Natural killer cell treated with Interleukin-12 subunit alpha and Interleukin-12 subunit beta and Interleukin-15 and Interleukin-18, amount 100 ng/mL, for 72 hours (primary cell): ENCODE measurements at regions not wholly inside any gene's neighbourhood (a gene's known extent, or its start where the extent isn't known, plus 50 kb on each side); places are given as distances from the start of the nearest gene placed in this dataset.
A peak's percentile ranks its signal among the peaks of the same experiment; 100 is the strongest.

Source experiments
- ATAC-seq, 2 donors: fragments of 150-1000 bp; cut with Tn5 transposase in 1 of 2; sonication (Bioruptor Pico), chemical (Tn5 transposase) in 1 of 2; 2 replicates each; pipeline ENCODE4 v1.10.0; 2021
- DNase-seq: peaks from one replicate; pipeline ENCODE4 v3.0.0; 2022; ENCODE audit warnings: low spot score
- H3K27ac Mint-ChIP-seq, 2 donors: 1 replicate in 1 of 2; 2 replicates in 1 of 2; pipeline ENCODE4 v1.8.0; 2022; ENCODE audit warnings: mixed read lengths in 2 of 2, mild to moderate bottlenecking in 1 of 2, moderate library complexity in 1 of 2
- H3K27me3 Mint-ChIP-seq, 2 donors: 1 replicate in 1 of 2; 2 replicates in 1 of 2; pipeline ENCODE4 v1.8.0; 2022; ENCODE audit warnings: mixed read lengths in 2 of 2
- H3K36me3 Mint-ChIP-seq: one replicate; pipeline ENCODE4 v1.8.0; 2022; ENCODE audit warnings: mixed read lengths
- H3K4me1 Mint-ChIP-seq, 2 donors: 1 replicate in 1 of 2; 2 replicates in 1 of 2; pipeline ENCODE4 v1.8.0; 2022; ENCODE audit warnings: low read depth in 2 of 2, mixed read lengths in 2 of 2, mild to moderate bottlenecking in 1 of 2
- H3K4me3 Mint-ChIP-seq: one replicate; pipeline ENCODE4 v1.8.0; 2022; ENCODE audit warnings: mixed read lengths
- H3K9me3 Mint-ChIP-seq: 2 replicates; pipeline ENCODE4 v1.8.0; 2022; ENCODE audit warnings: mixed read lengths

DNA sequence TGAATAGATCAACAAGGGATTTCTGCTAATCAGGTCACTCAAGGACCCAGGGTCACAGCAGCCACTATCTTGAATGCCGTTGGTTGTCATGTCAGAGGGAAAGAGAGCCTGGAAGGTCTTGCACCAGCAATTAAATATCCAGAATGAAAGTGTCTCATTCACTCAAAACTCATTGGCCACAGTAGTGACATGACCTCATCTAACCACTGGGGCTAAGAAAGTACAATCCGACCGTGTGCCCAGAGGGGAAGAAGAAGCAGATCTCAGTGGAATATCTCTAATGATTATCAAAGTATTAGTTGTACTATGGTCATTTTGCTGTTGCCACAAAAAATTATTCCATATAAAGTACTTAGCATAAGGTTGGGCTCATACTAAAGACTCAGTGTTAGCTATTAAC lies 210.0 kb downstream of the QDPR start:
- Mint-ChIP-seq H3K9me3 (peaks cover 6% of the 10 kb centered on the region), H3K36me3 (no peaks in the 10 kb centered on the region), H3K4me1 (no peaks in the 10 kb centered on the region), H3K27ac (no peak overlapping the region), H3K4me3 (no peak overlapping the region), H3K27me3 (peaks cover 13 to 35% of the 10 kb centered on the region in 2 donors)
- DNase-seq, result no peak
- no peak for ATAC-seq

DNA sequence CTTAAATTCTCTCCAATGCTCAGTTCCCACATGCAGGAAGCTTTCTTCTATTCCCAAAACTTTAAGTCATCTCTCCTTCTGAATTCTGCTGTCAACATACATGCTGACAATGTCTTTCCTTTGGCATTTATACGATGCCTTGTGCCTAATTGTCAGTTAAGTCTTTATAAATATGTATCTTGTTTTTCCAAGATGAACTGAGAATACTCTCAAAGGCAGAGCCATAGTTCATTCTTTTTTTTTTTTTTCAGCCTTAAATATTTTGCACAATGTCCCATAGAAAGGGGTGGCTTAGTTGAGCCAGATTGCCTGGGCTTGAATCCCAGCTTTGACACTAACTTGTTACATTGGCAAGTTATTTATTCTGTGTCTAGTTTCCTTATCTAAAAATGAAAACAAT lies 210.6 kb downstream of the QDPR start:
- DNase-seq (no peak), ATAC-seq (no peak)
- Mint-ChIP-seq H3K27ac (no peak overlapping the region), H3K27me3 (peaks cover 14 to 32% of the 10 kb centered on the region in 2 donors), H3K9me3 (peaks cover 6% of the 10 kb centered on the region), H3K4me1 (no peaks in the 10 kb centered on the region), H3K4me3 (no peak overlapping the region), H3K36me3 (no peaks in the 10 kb centered on the region)

DNA sequence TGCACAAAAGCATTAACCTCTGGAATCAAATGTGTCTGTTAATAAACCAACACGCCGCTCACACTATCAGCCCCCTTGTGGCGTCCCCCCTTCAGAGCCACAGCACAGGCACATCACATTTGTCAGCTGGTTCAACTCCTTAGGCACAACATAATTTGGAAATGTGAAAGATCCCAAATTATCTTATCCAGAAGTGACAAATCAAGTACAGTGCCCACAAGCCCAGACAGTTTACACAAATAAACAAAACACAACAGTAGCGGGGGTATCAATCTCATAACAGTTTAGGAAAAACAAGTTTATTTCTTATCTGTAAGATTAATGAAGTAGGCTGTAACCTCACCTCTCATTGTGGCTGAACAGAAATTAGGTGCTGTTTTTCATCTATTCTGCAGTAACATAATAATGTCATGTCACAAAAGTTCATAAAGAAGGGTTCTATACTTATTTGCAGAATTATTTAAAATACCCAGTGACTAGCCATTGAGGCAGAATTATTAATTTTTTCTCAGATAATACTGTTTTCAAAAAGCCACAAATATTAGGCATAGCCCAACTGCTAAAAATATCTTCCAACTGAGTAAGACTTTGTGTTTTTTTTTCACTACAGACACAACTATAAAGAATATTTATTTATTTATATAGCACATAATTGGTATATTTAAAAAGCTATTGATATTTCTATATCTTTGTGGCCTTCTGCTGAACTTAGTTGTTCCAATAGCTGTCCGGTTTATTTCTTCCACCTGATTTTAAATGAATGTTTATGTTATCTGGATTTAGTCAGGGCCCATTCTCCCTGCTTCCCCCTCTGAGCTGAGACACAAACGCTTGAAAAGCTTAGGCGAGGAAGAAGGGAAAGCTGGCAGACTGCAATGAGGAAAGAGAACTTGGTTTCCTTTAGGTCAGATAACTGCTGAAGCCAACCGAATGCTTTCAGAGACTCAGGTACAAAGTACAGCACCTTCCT lies 214.7 kb downstream of the QDPR start:
- DNase-seq, result no peak

GRCh38 chr4:17293901-17294300 lies 218.0 kb downstream of the QDPR start:
- no peak overlapping the region for H3K27ac Mint-ChIP-seq
- no peak for DNase-seq

More for the DNA sequence above, 214.7 kb downstream of the QDPR start:
- Mint-ChIP-seq H3K36me3 (no peaks in the 10 kb centered on the region), H3K9me3 (no peaks in the 10 kb centered on the region), H3K4me1 (no peaks in the 10 kb centered on the region), H3K27ac (no peak overlapping the region), H3K4me3 (no peak overlapping the region), H3K27me3 (peaks cover 14 to 28% of the 10 kb centered on the region in 2 donors)
- no peak for ATAC-seq

DNA sequence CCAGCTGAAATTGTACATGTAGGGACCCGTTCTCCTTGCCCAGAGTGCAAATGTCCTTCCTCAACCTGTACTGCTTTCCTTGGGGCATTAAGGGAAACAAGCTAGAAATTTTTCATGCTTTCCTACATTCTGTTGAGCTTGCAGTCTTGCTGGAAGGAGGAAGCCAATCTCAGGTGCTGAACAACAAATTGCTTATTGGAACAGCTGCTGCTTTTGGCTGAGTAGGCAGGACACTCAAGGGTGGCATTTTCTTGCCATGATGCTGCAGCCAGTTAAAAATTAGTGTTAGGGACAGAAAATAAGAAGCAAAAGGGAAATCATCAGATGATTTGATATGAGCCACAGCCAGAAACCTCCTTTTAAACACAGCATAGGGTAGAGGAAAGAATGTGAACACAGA lies 223.7 kb downstream of the QDPR start:
- DNase-seq (no peak), ATAC-seq (no peak)
- Mint-ChIP-seq H3K27ac (no peak overlapping the region), H3K36me3 (no peaks in the 10 kb centered on the region), H3K4me3 (no peak overlapping the region), H3K27me3 (peaks cover 3 to 8% of the 10 kb centered on the region in 2 donors), H3K4me1 (no peaks in the 10 kb centered on the region), H3K9me3 (no peaks in the 10 kb centered on the region)

More at GRCh38 chr4:17293901-17294300, 218.0 kb downstream of the QDPR start:
- Mint-ChIP-seq H3K36me3 (no peaks in the 10 kb centered on the region), H3K4me3 (no peak overlapping the region), H3K9me3 (no peaks in the 10 kb centered on the region), H3K27me3 (peaks cover 6 to 15% of the 10 kb centered on the region in 2 donors), H3K4me1 (no peaks in the 10 kb centered on the region)
- ATAC-seq, result no peak

- ATAC-seq (no peak), DNase-seq (no peak)
- H3K4me1 Mint-ChIP-seq, result no peaks in the 10 kb centered on the region
- H3K4me3 Mint-ChIP-seq, result no peak overlapping the region
- H3K27me3 Mint-ChIP-seq, result peaks cover 8 to 11% of the 10 kb centered on the region in 2 donors
- H3K36me3 Mint-ChIP-seq, result no peaks in the 10 kb centered on the region
- no peaks in the 10 kb centered on the region for H3K9me3 Mint-ChIP-seq
- no peak overlapping the region for H3K27ac Mint-ChIP-seq
Observed at GRCh38 chr4:17286752-17287460, 225.0 kb downstream of the QDPR start.

DNA sequence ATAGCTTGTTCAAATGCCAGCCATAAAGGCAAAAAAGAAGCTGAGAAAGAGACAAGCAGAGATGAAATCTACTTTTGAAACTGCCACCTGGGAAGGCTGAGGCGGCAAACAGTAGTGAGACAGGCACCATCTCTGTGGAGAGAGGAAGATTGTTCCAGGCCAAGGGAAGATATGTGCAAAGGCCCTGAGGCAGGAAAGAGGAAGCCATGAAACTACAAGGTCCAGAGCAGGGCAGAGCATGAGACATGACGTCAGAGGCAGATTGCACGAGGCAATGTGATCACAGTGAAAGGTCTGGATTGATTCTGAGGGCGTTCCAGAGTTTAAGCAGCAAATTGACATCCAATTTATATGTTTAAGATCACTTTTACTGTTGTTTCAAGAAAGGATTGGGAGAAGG lies 226.1 kb downstream of the QDPR start:
- DNase-seq (no peak), ATAC-seq (no peak)
- Mint-ChIP-seq H3K27ac (no peak overlapping the region), H3K4me1 (no peaks in the 10 kb centered on the region), H3K27me3 (peaks cover 8 to 11% of the 10 kb centered on the region in 2 donors), H3K4me3 (no peak overlapping the region), H3K36me3 (no peaks in the 10 kb centered on the region), H3K9me3 (no peaks in the 10 kb centered on the region)

GRCh38 chr4:17284323-17285175 lies 227.3 kb downstream of the QDPR start:
- H3K9me3 Mint-ChIP-seq, result no peaks in the 10 kb centered on the region
- ATAC-seq (peak in 1 of 2 donors; percentile 26), DNase-seq (no peak)
- H3K36me3 Mint-ChIP-seq, result no peaks in the 10 kb centered on the region
- H3K27ac Mint-ChIP-seq, result no peak overlapping the region
- peaks cover 8 to 11% of the 10 kb centered on the region in 2 donors for H3K27me3 Mint-ChIP-seq
- no peaks in the 10 kb centered on the region for H3K4me1 Mint-ChIP-seq
- H3K4me3 Mint-ChIP-seq, result no peak overlapping the region

- H3K27me3 Mint-ChIP-seq, result peaks cover 8 to 11% of the 10 kb centered on the region in 2 donors
- no peaks in the 10 kb centered on the region for H3K9me3 Mint-ChIP-seq
- H3K4me3 Mint-ChIP-seq, result no peak overlapping the region
- H3K36me3 Mint-ChIP-seq, result no peaks in the 10 kb centered on the region
- ATAC-seq (no peak), DNase-seq (no peak)
- H3K27ac Mint-ChIP-seq, result no peak overlapping the region
- no peaks in the 10 kb centered on the region for H3K4me1 Mint-ChIP-seq
Observed at GRCh38 chr4:17283832-17284231, 228.1 kb downstream of the QDPR start.

DNA sequence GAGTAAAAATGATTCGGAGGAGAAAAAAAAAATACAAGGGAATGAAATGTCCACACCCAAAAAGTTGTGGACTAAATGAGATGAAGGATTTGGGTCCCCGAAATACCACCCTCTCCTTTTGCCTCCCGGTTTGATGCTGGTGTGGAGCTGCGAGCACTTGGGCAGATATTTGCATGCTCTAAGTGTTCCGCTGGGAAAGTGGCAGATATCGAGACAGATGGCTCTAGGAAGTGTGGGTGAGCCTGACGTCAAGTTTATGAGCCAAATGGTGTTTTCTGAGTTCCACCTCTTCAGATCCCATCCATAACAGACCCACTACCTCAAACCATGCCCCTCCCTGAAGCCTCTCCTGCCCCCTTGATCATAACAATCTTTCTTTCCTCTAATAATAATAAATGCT lies 228.6 kb downstream of the QDPR start:
- ATAC-seq, result no peak
- peaks cover 8 to 11% of the 10 kb centered on the region in 2 donors for H3K27me3 Mint-ChIP-seq
- H3K4me1 Mint-ChIP-seq, result no peaks in the 10 kb centered on the region

DNA sequence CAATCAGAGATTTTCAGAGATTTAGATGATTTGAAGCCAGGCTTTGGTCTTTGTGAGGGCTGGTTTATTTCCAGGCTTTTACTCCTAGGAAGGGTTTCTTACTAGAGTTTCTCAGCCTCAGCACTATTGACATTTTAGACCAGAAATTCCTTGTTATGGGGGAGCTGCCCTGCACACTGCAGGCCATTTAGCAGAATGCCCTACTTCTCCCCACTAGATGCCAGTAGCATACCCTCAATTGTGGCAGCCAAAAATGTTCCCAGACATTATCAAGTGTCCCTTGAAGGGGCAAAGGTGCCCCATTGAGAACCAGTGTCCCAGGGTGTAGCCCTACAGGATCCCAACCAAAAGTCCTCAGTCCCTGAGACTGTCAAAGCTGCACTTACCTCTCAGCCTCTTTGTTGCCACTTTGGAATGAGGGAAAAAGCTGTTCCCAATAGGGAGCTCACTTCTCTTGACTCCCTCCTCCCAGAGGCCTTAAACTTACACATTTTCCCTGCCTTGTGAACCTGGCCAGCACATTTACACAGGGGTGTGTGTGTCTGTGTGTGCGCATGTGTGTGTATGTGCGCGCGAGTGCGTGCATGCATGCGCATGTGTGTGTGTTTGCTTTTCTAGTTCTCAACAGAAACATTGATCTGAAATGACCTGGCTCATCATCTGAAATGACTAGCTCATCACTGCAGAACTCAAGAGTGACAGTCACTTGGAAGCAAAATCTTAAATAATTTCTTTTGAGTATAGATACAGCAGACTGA lies 231.4 kb downstream of the QDPR start:
- no peaks in the 10 kb centered on the region for H3K36me3 Mint-ChIP-seq
- H3K27me3 Mint-ChIP-seq, result peaks cover 8 to 10% of the 10 kb centered on the region in 2 donors
- H3K9me3 Mint-ChIP-seq, result no peaks in the 10 kb centered on the region
- H3K4me1 Mint-ChIP-seq, result no peaks in the 10 kb centered on the region
- no peak overlapping the region for H3K27ac Mint-ChIP-seq
- ATAC-seq (no peak), DNase-seq (no peak)
- H3K4me3 Mint-ChIP-seq, result no peak overlapping the region

More for the DNA sequence above, 228.6 kb downstream of the QDPR start:
- no peaks in the 10 kb centered on the region for H3K36me3 Mint-ChIP-seq
- no peak for DNase-seq
- no peak overlapping the region for H3K4me3 Mint-ChIP-seq
- H3K27ac Mint-ChIP-seq, result no peak overlapping the region
- H3K9me3 Mint-ChIP-seq, result no peaks in the 10 kb centered on the region

GRCh38 chr4:17276776-17277175 lies 235.1 kb downstream of the QDPR start:
- H3K9me3 Mint-ChIP-seq, result no peaks in the 10 kb centered on the region
- no peak overlapping the region for H3K27ac Mint-ChIP-seq
- H3K27me3 Mint-ChIP-seq, result peaks cover 2 to 5% of the 10 kb centered on the region in 2 donors
- ATAC-seq (no peak), DNase-seq (no peak)
- H3K4me3 Mint-ChIP-seq, result no peak overlapping the region
- no peaks in the 10 kb centered on the region for H3K4me1 Mint-ChIP-seq
- no peaks in the 10 kb centered on the region for H3K36me3 Mint-ChIP-seq

- no peaks in the 10 kb centered on the region for H3K9me3 Mint-ChIP-seq
- no peaks in the 10 kb centered on the region for H3K4me1 Mint-ChIP-seq
- H3K27ac Mint-ChIP-seq, result no peak overlapping the region
Observed at GRCh38 chr4:17275836-17276235, 236.1 kb downstream of the QDPR start.

More at GRCh38 chr4:17275836-17276235, 236.1 kb downstream of the QDPR start:
- DNase-seq (no peak), ATAC-seq (no peak)
- Mint-ChIP-seq H3K4me3 (no peak overlapping the region), H3K27me3 (peaks cover 2 to 5% of the 10 kb centered on the region in 2 donors), H3K36me3 (no peaks in the 10 kb centered on the region)
